Ovary (tissue), 7 donors: ENCODE measurements at regions not wholly inside any gene's neighbourhood (a gene's known extent, or its start where the extent isn't known, plus 50 kb on each side); places are given as distances from the start of the nearest gene placed in this dataset.

Experiments
- DNase-seq, 5 donors: peaks; one replicate each; pipeline ENCODE4 v3.0.0-alpha.2; 2019 to 2020
- H3K27ac ChIP-seq, 2 donors: fragments of 200-600 bp; one replicate each; pipeline versions ENCODE4 v1.5.1 to v1.8.0; 2019 to 2022
- H3K27me3 ChIP-seq: fragments of 200-600 bp; one replicate; pipeline ENCODE4 v1.8.0; 2022
- H3K36me3 ChIP-seq: fragments of 200-600 bp; sonication (generic); one replicate; pipeline ENCODE4 v1.5.1; 2019
- H3K4me1 ChIP-seq: one replicate; pipeline ENCODE4 v1.8.1; 2013; ENCODE audit warnings: mild to moderate bottlenecking, moderate library complexity; ENCODE audit not compliant: insufficient read depth
- H3K4me3 ChIP-seq: fragments of 200-600 bp; sonication (generic); one replicate; pipeline ENCODE4 v1.5.1; 2017
- H3K9me3 ChIP-seq, 2 donors: fragments of 200-600 bp in 1 of 2; sonication (generic) in 1 of 2; one replicate each; pipeline versions ENCODE4 v1.5.1 to v1.8.1; 2013 to 2019; ENCODE audit warnings: mild to moderate bottlenecking in 1 of 2, moderate library complexity in 1 of 2
- CTCF ChIP-seq, 3 donors: fragments of 450-650 bp in 2 of 3; fragments of 200-600 bp in 1 of 3; IDR thresholded peaks; one replicate each; pipeline versions ENCODE4 v1.5.1 to v1.8.0; 2016 to 2022; ENCODE audit warnings: antibody characterized with exemption in 3 of 3, mild to moderate bottlenecking in 1 of 3
- EP300 ChIP-seq: sonication (generic); formaldehyde crosslinking; IDR thresholded peaks from one replicate; pipeline ENCODE4 v1.6.1; 2017; ENCODE audit warnings: antibody characterized with exemption
- POLR2A ChIP-seq: fragments of 450-650 bp; IDR thresholded peaks from one replicate; pipeline ENCODE4 v1.6.1; 2017; ENCODE audit warnings: antibody characterized with exemption, mild to moderate bottlenecking, moderate library complexity
- WGBS, 3 donors: extraction: QIAGEN DNeasy Blood & Tissue Kit in 1 of 3; methylation state at CpG; one replicate each; pipeline versions ENCODE4 v1.1.5 to v1.1.7; 2013 to 2017; 5-methylcytosine and 5-hydroxymethylcytosine counted together
- intact Hi-C, 4 donors: fragments of 100-400 bp; cut with DNase I; formaldehyde crosslinking; loops; one replicate each; pipeline versions ENCODE4 v1.11.0 to v1.15.1; 2022 to 2023
- donor health status: DM: no; HTN: no; CAD: no; lungs with moderate emphysema.
- donor health status: DM: no; HTN: no; CAD: no.
- donor health status: Bipolar disorder and iron deficiency.
- donor health status: DM: no; HTN: no; CAD: no.
- donor health status: DM: yes; HTN: yes; CAD: no.

DNA sequence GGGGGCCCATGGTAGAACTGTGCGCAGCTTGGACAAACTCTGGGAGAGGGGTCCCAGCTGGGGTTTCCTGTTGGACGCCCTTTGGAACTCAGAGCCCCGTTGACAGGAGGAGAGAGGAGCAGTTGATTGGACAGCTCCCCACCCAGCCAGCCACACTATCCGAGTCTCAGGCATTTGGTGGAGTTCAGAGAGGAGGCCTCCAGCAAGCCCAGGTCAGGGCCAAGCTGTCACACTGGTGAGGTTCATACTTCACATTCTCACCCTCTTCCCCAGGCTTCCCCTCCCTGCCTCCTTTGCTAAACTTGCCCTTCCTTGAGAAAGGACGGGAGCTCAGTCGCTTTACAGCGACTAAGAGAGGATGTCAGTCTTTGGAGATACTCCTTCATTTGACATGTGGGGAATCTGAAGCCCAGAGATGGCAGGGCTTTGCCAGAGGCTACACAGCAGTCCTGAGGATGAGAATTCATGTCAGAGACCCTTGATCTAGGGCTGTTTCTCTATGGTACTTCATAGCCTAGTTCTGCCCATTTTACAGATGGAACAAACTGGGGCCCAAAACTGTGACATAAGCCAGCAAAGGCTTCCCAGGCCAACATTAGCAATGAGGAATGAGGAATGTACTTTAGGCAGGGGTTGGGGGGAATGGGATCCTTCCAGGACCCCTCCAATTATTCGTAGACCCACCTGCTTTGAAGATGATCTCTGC, 142.2 kb downstream of the SMAD6 start:
- WGBS, 3 donors = 80 to 91% (median 81%) methylated on average over 8 of the region's 8 CpGs
- Histone ChIP-seq H3K36me3 (no peaks in the 10 kb centered on the region), H3K4me3 (no peak overlapping the region), H3K4me1 (peaks cover 10% of the 10 kb centered on the region), H3K27ac (no peak overlapping the region), H3K27me3 (no peaks in the 10 kb centered on the region), H3K9me3 (no peaks in the 10 kb centered on the region)
- intact Hi-C loops = loop anchor here in 1 of 4 donors (10.0 kb wide), 1 partner anchor 139 kb away; the partner anchor contains the start of gene SMAD6
- DNase-seq = no peak
- TF ChIP-seq EP300 (no peak), POLR2A (no peak)

DNA sequence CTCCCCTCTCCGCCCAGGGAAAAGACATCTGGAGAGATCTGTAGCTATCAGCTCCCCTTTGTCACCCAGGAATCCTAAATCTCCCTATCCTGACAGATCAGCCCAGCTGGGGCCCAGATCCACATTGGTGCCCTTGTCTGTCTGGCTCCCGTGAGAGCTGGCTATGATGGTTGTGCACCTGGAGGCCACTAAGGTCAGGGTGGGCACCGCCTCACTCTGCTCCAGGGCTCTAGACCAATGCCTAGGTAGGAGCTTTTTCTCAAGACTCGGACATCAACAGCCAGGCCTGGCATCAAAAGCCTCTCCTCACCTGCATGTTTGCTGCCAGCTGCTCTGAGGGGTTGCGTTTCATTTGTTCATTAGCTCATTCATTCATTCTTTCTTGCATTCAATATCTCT, 142.7 kb downstream of the SMAD6 start:
- no peaks in the 10 kb centered on the region for H3K9me3 ChIP-seq
- 95 to 98% (median 96%) methylated on average over 5 of the region's 5 CpGs for WGBS, 3 donors
- H3K36me3 ChIP-seq = no peaks in the 10 kb centered on the region
- no peak overlapping the region for H3K4me3 ChIP-seq
- H3K27me3 ChIP-seq = no peaks in the 10 kb centered on the region
- H3K4me1 ChIP-seq = peaks cover 6% of the 10 kb centered on the region
- TF ChIP-seq EP300 (no peak), CTCF (IDR thresholded peaks at IDR 0.05) (no peak), POLR2A (no peak)
- no peak overlapping the region for H3K27ac ChIP-seq
- intact Hi-C loops = loop anchor here (5.0 to 10.0 kb wide), 3 partner anchors 57 to 140 kb away; partner anchors contain the start of gene SMAD6 (in 1 of the 4)
- DNase-seq = no peak

- no peak for DNase-seq
- 88 to 89% (median 89%) methylated on average over 13 of the region's 13 CpGs for WGBS, 3 donors
- H3K27me3 ChIP-seq = no peaks in the 10 kb centered on the region
- no peak overlapping the region for H3K4me3 ChIP-seq
- TF ChIP-seq CTCF (IDR thresholded peaks at IDR 0.05) = no peak
- no peak for TF ChIP-seq POLR2A
- TF ChIP-seq EP300 = no peak
- H3K36me3 ChIP-seq = no peaks in the 10 kb centered on the region
- H3K4me1 ChIP-seq = peaks cover 7% of the 10 kb centered on the region
- intact Hi-C loops = loop anchor here (5.0 to 10.0 kb wide), 3 partner anchors 58 to 141 kb away; partner anchors contain the start of gene SMAD6 (in 1 of the 4)
- H3K27ac ChIP-seq = no peak overlapping the region
- no peaks in the 10 kb centered on the region for H3K9me3 ChIP-seq
Observed at GRCh38 chr15:66845266-66845785, 143.3 kb downstream of the SMAD6 start.

DNA sequence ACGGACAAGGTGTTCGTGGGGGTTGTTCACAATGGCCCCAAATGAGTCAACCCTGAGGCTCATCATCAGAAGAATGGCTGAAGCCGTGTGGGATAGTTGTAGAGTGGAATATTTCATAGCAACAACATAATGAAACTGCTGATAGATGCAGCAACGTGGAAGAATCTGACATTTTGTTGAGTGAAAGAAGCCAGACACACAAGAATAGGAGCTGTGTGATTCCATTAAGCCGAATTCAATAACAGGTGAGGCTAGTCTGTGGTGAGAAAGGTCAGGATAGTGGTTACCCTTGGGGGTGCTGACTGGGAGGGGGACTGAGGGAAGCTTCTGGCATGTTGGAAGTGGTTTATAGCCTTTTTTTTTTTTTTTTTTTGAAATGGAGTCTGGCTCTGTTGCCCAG, 144.0 kb downstream of the SMAD6 start:
- Histone ChIP-seq H3K36me3 (no peaks in the 10 kb centered on the region), H3K27me3 (no peaks in the 10 kb centered on the region), H3K4me1 (peaks cover 14% of the 10 kb centered on the region), H3K27ac (no peak overlapping the region), H3K4me3 (no peak overlapping the region), H3K9me3 (no peaks in the 10 kb centered on the region)
- WGBS, 3 donors = 73 to 87% (median 84%) methylated on average over 5 of the region's 5 CpGs
- TF ChIP-seq CTCF (IDR thresholded peaks at IDR 0.05) (no peak), POLR2A (no peak), EP300 (no peak)
- no peak for DNase-seq
- intact Hi-C loops = loop anchor here (2.0 to 10.0 kb wide), 4 partner anchors 59 to 141 kb away; partner anchors contain the start of gene SMAD6 (in 1 of the 4)

- intact Hi-C loops = loop anchor here (2.0 to 10.0 kb wide), 4 partner anchors 60 to 142 kb away; partner anchors contain the start of gene SMAD6 (in 1 of the 4)
- Histone ChIP-seq H3K9me3 (no peaks in the 10 kb centered on the region), H3K4me3 (no peak overlapping the region), H3K27me3 (no peaks in the 10 kb centered on the region), H3K36me3 (no peaks in the 10 kb centered on the region), H3K4me1 (peaks cover 15% of the 10 kb centered on the region), H3K27ac (no peak overlapping the region)
- DNase-seq = no peak
- TF ChIP-seq POLR2A = no peak
- no peak for TF ChIP-seq EP300
- no peak for TF ChIP-seq CTCF (IDR thresholded peaks at IDR 0.05)
- 93 to 97% (median 96%) methylated on average over 4 of the region's 4 CpGs for WGBS, 3 donors
Observed at GRCh38 chr15:66846811-66847210, 144.8 kb downstream of the SMAD6 start.
